B cell (primary cell): ENCODE measurements at regions not wholly inside any gene's neighbourhood (a gene's known extent, or its start where the extent isn't known, plus 50 kb on each side); places are given as distances from the start of the nearest gene placed in this dataset.

ENCODE experiments used
- ATAC-seq: fragments of 200-7000 bp; cut with Tn5 transposase; one replicate; pipeline ENCODE4 v1.10.0; 2021; ENCODE audit warnings: low read depth, mild to moderate bottlenecking, moderate number of reproducible peaks, moderate library complexity
- CTCF ChIA-PET: fragments of 350-600 bp; sonication (Branson Sonifier 250); formaldehyde crosslinking; loops from one replicate; lab custom pipeline; 2021; ENCODE audit warnings: antibody characterized with exemption, inconsistent platforms; lab: Charles Lee
- POLR2A ChIA-PET: fragments of 350-600 bp; sonication (Branson Sonifier 250); formaldehyde crosslinking; loops from one replicate; lab custom pipeline; 2021; ENCODE audit warnings: antibody characterized with exemption; lab: Charles Lee
- DNase-seq: peaks from one replicate; pipeline ENCODE4 v3.0.0; 2013
- H2AFZ ChIP-seq: 2 replicates; pipeline ENCODE4 v1.6.1; 2012; ENCODE audit warnings: mild to moderate bottlenecking, low read depth, low read length; ENCODE audit not compliant: insufficient read depth, poor library complexity, severe bottlenecking
- H3K27ac ChIP-seq, 2 donors: 1 replicate in 1 of 2; 2 replicates in 1 of 2; pipeline ENCODE4 v1.5.1; 2012 to 2013; ENCODE audit warnings: low read length in 2 of 2, mild to moderate bottlenecking in 2 of 2, moderate library complexity in 1 of 2
- H3K27me3 ChIP-seq, 4 experiments: fragments of 200-600 bp in 1 of 4; sonication (generic) in 1 of 4; replicated peaks in 1 of 4; 1 replicate in 2 of 4; 2 replicates in 2 of 4; pipeline versions ENCODE4 v1.6.1 to v1.7.0; 2013 to 2016; ENCODE audit warnings: low read length in 3 of 4, mild to moderate bottlenecking in 2 of 4, mixed read lengths in 1 of 4, moderate library complexity in 1 of 4; ENCODE audit not compliant: insufficient read depth in 4 of 4, control insufficient read depth in 3 of 4; ENCODE audit errors: control extremely low read depth in 1 of 4
- H3K36me3 ChIP-seq, 2 experiments: replicated peaks in 1 of 2; 1 replicate in 1 of 2; 2 replicates in 1 of 2; pipeline versions ENCODE4 v1.6.1 to v1.7.1; 2013; ENCODE audit warnings: low read length in 1 of 2; ENCODE audit not compliant: insufficient read depth in 2 of 2, control insufficient read depth in 1 of 2; ENCODE audit errors: control extremely low read depth in 1 of 2, extremely low read depth in 1 of 2
- H3K4me1 ChIP-seq, 2 donors: fragments of 200-600 bp in 1 of 2; sonication (generic) in 1 of 2; 1 replicate in 1 of 2; 2 replicates in 1 of 2; pipeline versions ENCODE4 v1.5.1 to v1.6.1; 2013 to 2017; ENCODE audit warnings: low read length in 2 of 2; ENCODE audit not compliant: control insufficient read depth in 2 of 2, insufficient read depth in 2 of 2
- H3K4me2 ChIP-seq: replicated peaks from 2 replicates; pipeline ENCODE3; 2012; ENCODE audit warnings: mild to moderate bottlenecking, low read depth, low read length; ENCODE audit not compliant: poor library complexity, severe bottlenecking
- H3K4me3 ChIP-seq, 5 experiments: fragments of 200-600 bp in 1 of 5; sonication (generic) in 1 of 5; 1 replicate in 3 of 5; 2 replicates in 2 of 5; pipeline versions ENCODE4 v1.5.1 to v1.7.0; 2011 to 2016; ENCODE audit warnings: low read length in 4 of 5, mild to moderate bottlenecking in 4 of 5, low read depth in 2 of 5, control low read depth in 1 of 5, moderate library complexity in 1 of 5; ENCODE audit not compliant: insufficient read depth in 1 of 5; ENCODE audit errors: control extremely low read depth in 1 of 5, extremely low read depth in 1 of 5
- H3K79me2 ChIP-seq: fragments of 200-600 bp; sonication (generic); one replicate; pipeline ENCODE4 v1.6.0; 2016; ENCODE audit warnings: low read length; ENCODE audit not compliant: control insufficient read depth, insufficient read depth
- H3K9ac ChIP-seq: fragments of 200-600 bp; sonication (generic); 2 replicates; pipeline ENCODE4 v1.6.1; 2017; ENCODE audit warnings: mild to moderate bottlenecking, low read length, moderate library complexity
- H3K9me3 ChIP-seq, 3 donors: one replicate each; pipeline versions ENCODE4 v1.6.1 to v1.7.1; 2013; ENCODE audit warnings: low read length in 2 of 3; ENCODE audit not compliant: control insufficient read depth in 2 of 3, insufficient read depth in 1 of 3; ENCODE audit errors: control extremely low read depth in 1 of 3
- H4K20me1 ChIP-seq: 2 replicates; pipeline ENCODE4 v1.6.0; 2012; ENCODE audit warnings: mild to moderate bottlenecking, low read length; ENCODE audit not compliant: insufficient read depth, control insufficient read depth, poor library complexity, severe bottlenecking
- H3K27ac Mint-ChIP-seq: one replicate; pipeline ENCODE4 v1.8.0; 2021; ENCODE audit warnings: mixed read lengths
- H3K27me3 Mint-ChIP-seq: one replicate; pipeline ENCODE4 v1.8.0; 2021; ENCODE audit warnings: mixed read lengths
- H3K4me1 Mint-ChIP-seq: one replicate; pipeline ENCODE4 v1.8.0; 2021; ENCODE audit warnings: mixed read lengths
- H3K4me3 Mint-ChIP-seq: one replicate; pipeline ENCODE4 v1.8.0; 2021; ENCODE audit warnings: mixed read lengths
- H3K9me3 Mint-ChIP-seq: one replicate; pipeline ENCODE4 v1.8.0; 2022; ENCODE audit warnings: mixed read lengths; ENCODE audit not compliant: insufficient read depth
- EZH2 ChIP-seq: IDR thresholded peaks from 2 replicates; pipeline ENCODE4 v1.6.1; 2012; ENCODE audit warnings: borderline replicate concordance, low read depth, mild to moderate bottlenecking, moderate library complexity, low read length; ENCODE audit not compliant: insufficient read depth, poor library complexity, severe bottlenecking
- WGBS: methylation state at CpG from one replicate; pipeline ENCODE4 v1.1.5; 2013; ENCODE audit warnings: missing lambda C conversion rate; ENCODE audit not compliant: insufficient coverage; 5-methylcytosine and 5-hydroxymethylcytosine counted together
- intact Hi-C: fragments of 100-400 bp; cut with micrococcal nuclease; formaldehyde crosslinking; loops from one replicate; pipeline ENCODE4 v1.10.0; 2022
- TF ChIP-seq, protein P1 (sequence below): fragments of 200-600 bp; IDR thresholded peaks from one replicate; pipeline ENCODE4 v1.8.0; 2022; ENCODE audit warnings: antibody characterized with exemption, mild to moderate bottlenecking

DNA sequence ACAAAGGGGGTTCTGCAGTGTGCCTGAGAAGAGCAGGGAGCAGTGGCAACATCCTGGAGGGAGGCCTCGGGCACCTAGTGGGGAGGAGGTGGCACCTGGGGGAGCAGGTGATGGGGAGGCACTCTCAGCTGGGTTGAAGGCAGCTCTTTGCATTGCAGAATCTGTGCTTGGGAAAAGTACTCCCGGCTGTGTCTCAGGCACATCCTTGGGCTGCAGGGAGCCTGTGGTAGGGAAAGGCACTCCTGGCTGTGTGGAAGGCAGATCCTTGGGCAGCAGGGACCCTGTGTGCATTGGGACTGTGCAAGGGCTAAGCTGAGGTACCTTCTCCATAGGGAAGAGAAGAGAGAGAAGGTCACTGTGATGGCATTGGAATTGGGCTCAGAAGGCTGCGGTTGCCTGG lies 52.8 kb upstream of the ANTXRL start:
- Mint-ChIP-seq H3K27ac (no peak overlapping the region), H3K4me1 (no peaks in the 10 kb centered on the region), H3K4me3 (no peak overlapping the region), H3K27me3 (peaks cover 10% of the 10 kb centered on the region), H3K9me3 (peaks cover 2% of the 10 kb centered on the region)
- Histone ChIP-seq H3K27ac (no peak overlapping the region), H4K20me1 (peaks cover 16% of the 10 kb centered on the region), H3K9me3 (peaks cover 0 to 10% (median 8%) of the 10 kb centered on the region in 3 donors), H2AFZ (no peak overlapping the region), H3K4me1 (no peaks in the 10 kb centered on the region), H3K4me3 (no peak overlapping the region), H3K79me2 (peaks cover 3% of the 10 kb centered on the region), H3K27me3 (no peaks in the 10 kb centered on the region), H3K36me3 (peaks cover 0 to 3% of the 10 kb centered on the region in 2 experiments), H3K9ac (no peak overlapping the region), H3K4me2 (no peak overlapping the region)
- DNase-seq (no peak), ATAC-seq (no peak)
- intact Hi-C loops = no loop called here
- CTCF ChIA-PET = no interaction called here
- POLR2A ChIA-PET = no interaction called here
- TF ChIP-seq, protein P1, sequence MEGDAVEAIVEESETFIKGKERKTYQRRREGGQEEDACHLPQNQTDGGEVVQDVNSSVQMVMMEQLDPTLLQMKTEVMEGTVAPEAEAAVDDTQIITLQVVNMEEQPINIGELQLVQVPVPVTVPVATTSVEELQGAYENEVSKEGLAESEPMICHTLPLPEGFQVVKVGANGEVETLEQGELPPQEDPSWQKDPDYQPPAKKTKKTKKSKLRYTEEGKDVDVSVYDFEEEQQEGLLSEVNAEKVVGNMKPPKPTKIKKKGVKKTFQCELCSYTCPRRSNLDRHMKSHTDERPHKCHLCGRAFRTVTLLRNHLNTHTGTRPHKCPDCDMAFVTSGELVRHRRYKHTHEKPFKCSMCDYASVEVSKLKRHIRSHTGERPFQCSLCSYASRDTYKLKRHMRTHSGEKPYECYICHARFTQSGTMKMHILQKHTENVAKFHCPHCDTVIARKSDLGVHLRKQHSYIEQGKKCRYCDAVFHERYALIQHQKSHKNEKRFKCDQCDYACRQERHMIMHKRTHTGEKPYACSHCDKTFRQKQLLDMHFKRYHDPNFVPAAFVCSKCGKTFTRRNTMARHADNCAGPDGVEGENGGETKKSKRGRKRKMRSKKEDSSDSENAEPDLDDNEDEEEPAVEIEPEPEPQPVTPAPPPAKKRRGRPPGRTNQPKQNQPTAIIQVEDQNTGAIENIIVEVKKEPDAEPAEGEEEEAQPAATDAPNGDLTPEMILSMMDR = no peak
- no peak for TF ChIP-seq EZH2
- 97% methylated on average over 3 of the region's 3 CpGs for WGBS

DNA sequence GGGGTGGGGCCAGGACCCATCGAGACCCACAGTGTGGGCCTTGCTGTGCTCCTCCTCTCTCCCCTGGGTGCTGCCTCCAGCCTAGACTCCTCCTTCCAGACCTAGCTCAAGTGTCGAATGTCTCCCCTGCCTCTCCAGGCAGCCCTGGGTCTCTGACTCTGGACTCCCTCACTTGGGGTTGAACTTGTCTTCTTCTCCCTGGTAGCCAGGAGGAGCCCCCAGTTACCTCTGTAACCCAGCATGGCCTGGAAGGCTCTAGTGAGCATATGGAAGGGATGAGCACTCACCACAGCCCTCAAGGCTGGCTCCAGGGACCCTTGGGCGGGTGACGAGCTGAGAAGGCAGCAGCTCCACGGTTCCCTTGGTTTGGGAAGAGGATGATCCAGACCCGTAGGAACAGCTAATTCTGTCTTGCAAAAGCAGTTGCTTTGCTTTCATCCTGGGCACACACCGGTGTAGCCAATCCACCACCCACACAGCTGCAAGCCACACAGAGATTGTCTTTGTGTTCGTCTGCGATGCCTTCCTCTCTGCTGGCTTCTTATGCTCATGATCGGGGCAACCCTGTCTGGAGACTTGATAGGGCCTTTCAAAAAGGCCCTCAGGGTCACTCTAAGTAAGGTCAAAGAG lies 52.3 kb upstream of the ANTXRL start:
- peaks cover 1% of the 10 kb centered on the region for H3K9me3 Mint-ChIP-seq
- H3K4me1 ChIP-seq = no peaks in the 10 kb centered on the region
- peaks cover 0 to 10% (median 4%) of the 10 kb centered on the region in 3 donors for H3K9me3 ChIP-seq
- H4K20me1 ChIP-seq = peaks cover 11% of the 10 kb centered on the region
- H3K27ac ChIP-seq = no peak overlapping the region
- CTCF ChIA-PET = no interaction called here
- H3K9ac ChIP-seq = no peak overlapping the region
- POLR2A ChIA-PET = no interaction called here
- TF ChIP-seq, protein P1 = no peak
- no peak for TF ChIP-seq EZH2
- H3K4me1 Mint-ChIP-seq = no peaks in the 10 kb centered on the region
- H3K27ac Mint-ChIP-seq = no peak overlapping the region
- H3K4me2 ChIP-seq = no peak overlapping the region
- no peak overlapping the region for H2AFZ ChIP-seq
- WGBS = 96% methylated on average over 6 of the region's 10 CpGs
- H3K36me3 ChIP-seq = peaks cover 0 to 4% of the 10 kb centered on the region in 2 experiments
- no peak for ATAC-seq
- H3K4me3 ChIP-seq = no peak overlapping the region
- H3K27me3 ChIP-seq = no peaks in the 10 kb centered on the region
- intact Hi-C loops = no loop called here
- peaks cover 10% of the 10 kb centered on the region for H3K27me3 Mint-ChIP-seq
- peaks cover 3% of the 10 kb centered on the region for H3K79me2 ChIP-seq
- no peak for DNase-seq
- no peak overlapping the region for H3K4me3 Mint-ChIP-seq
